GDM1 (cell line): ENCODE measurements at regions not wholly inside any gene's neighbourhood (a gene's known extent, or its start where the extent isn't known, plus 50 kb on each side); places are given as distances from the start of the nearest gene placed in this dataset.
"Not testable (repeated sequence)": the region's sequence is repeated elsewhere in the genome, so short reads cannot be mapped to it uniquely, and the experiment has no call there.

Experiments used
- DNase-seq: peaks from one replicate; lab custom pipeline; 2025; lab: John Stamatoyannopoulos, UW

DNA sequence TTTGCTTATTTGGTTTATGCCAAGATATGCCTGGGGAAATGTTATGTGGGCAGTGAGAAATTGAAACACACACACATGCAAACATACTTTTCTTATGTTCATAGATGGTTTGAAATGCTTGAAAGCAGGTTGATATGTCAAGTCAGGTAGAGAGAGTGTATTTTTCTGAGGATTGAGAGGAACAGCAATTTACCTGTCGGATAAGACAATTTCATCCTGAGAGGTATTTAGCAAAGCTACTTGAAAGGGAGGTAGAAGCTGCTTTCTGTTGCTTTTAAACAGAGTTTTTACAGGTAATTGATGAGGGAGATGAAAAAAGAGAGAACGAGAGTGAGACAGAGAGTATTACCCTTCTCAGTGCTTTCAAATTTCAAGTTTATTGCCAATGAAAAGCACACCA, 854.3 kb downstream of the CDH8 start:
- DNase-seq: no peak

DNA sequence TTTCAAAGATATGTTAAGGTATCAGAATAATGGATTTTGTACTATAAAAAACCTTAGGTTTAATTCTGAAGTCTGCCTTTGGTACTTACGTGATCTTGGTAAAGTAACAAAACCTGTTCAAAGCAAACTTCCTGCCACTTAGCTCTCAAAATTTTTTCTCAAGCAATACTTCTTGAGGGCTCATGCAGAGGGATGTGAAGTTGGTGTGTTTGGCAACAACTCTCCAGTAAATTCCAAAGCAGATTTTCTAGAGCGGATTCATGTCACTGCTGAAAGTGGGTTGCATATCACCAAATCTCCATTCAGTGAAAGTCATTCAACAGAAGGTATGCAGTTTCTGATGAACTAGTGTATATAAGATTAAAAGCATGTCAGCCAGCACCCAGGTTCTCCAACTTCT, 856.7 kb downstream of the CDH8 start:
- no peak for DNase-seq

DNA sequence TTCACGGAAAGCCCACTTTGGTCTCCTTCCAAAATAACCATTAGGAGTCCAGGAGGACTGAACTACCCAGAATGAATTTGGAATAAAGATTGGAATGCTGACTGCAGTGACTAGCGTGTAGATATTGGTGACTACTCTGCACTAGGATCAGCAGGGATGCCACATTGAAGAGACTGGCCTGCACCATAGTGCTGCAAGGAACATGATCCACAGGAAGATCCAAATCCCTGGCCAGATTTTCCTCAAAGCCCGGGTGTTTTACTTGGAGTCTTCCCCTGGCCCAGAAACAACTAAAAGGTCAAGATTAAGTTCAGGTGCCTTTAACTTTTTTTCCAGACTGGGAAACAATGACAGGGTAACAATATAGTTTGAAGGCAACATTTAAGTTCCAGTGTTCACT, 870.4 kb downstream of the CDH8 start:
- no peak for DNase-seq

DNA sequence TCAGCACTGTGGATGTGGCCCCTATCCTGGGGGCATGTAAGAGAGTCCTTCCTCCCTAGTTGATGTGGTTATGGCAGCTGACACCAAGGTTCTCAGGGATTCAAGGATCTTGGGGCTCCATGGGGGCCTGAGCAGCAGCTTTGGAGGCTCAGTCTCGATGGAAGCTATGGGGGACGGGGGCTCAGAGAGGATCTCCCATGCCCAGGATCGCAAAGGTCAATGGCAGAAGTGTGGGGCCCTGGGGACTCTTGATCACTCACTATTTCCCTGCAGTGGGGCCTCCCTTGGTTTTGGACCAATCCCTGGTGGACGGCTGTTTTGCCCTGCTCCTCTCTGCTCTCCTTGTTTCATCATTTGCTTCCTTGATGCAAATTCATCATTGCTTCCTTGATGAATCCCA, 885.9 kb downstream of the CDH8 start:
- no peak for DNase-seq

DNA sequence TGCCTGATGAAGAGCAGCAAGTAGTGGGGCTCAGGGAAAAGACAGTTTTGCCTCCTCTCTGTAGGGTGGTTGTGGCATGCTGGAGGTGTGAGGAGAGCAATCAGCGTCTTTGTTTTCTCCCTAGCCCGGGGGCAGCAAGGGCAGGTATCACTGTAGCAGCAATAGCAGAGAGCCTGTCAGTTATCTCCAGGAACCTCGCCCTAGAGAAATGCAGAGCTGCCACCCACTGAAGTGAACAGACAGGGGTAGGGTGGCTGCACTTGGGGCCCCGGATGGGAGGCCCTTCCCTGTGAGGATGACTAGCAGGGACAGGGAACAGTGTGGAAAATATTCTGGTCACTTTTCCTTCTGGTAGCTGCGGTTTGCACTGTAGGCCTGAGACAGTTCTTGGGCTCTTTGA, 886.5 kb downstream of the CDH8 start:
- no peak for DNase-seq

DNA sequence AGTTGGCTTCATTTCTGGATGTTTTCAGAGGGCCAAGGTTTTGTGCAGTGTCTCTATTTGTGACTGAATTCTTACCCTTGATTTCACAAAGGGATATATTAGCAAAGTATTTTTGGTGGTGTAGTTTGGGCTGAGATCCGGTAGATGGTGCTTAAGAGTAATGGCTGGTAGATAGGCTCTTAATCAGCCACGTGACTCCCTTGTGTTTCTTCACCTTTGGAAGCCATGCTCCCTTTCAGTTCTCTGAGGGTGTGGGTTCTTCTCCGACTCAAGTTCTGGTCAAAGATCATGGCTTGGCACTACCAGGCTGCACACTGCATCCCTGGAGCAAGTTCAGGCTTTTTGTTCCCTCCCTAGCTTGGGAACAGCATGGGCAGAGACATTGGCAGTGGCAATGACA, 887.3 kb downstream of the CDH8 start:
- DNase-seq: no peak

DNA sequence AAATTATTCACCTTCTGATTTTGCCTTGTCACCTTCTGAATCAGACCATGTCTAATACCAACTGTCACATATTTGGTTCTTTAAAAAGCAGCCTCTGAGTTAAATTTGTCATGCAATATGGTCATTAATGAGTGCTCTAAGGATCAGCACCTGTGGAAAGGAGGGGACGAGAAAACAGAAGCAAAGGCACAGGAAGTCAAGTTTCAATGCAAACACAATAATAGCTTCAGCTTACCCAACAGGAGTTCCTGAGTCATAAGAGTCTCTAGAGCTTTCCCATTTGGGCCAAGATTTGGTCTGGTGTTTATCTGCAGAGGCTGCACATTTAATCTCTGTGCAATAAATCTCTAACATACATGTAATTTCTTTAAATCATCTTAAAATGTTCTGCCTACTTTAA, 889.8 kb downstream of the CDH8 start:
- DNase-seq: no peak

DNA sequence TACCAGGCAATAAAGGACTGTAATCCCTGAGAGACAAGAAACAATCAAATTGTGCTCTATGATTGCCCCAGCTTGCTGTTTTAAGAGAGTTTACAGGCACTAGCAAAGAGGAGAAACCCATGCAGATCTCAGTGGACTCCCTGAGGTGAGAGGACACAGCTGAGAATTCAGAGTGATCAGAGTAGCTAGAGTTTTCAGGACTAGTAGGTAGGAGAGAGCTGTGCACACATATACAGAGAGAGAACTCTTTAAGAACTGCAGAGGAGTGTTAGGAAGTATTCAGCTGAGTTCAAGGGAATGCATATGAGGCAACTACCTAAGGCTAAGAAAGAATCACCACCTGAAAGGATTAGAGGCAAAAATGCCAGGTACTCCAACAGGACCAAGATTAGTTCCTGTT, 904.8 kb downstream of the CDH8 start:
- DNase-seq: no peak

DNA sequence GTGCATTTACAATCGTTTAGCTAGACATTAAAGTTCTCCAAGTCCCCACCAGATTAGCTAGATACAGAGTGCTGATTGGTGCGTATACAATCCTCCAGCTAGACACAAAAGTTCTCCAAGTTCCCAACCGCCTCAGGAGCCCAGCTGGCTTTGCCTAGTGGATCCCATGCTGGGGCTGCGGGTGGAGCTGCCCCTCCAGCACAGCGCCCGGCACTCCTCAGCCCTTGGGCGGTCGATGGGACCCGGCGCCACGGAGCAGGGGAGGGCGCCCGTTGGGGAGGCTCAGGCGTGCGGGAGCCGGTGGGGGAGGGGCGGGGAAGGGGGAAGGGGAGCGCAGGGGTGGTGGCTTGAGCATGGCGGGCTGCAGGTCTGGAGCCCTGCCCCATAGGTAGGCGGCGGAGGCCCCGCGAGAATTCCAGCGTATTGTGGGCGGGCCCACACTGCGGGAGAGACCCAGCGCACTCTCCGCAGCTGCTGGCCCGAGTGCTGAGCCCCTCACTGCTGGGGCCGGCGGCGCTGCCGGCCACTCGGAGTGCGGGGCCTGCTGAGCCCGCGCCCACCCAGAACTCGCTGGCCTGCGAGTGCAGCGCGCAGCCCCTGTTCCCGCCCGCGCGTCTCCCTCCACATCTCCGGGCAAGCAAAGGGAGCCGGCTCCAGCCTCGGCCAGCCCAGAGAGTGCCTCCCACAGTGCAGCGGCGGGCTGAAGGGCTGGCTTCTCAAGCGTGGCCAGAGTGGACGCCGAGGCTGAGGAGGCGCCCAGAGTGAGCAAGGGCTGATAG, 907.5 kb downstream of the CDH8 start:
- no peak for DNase-seq

DNA sequence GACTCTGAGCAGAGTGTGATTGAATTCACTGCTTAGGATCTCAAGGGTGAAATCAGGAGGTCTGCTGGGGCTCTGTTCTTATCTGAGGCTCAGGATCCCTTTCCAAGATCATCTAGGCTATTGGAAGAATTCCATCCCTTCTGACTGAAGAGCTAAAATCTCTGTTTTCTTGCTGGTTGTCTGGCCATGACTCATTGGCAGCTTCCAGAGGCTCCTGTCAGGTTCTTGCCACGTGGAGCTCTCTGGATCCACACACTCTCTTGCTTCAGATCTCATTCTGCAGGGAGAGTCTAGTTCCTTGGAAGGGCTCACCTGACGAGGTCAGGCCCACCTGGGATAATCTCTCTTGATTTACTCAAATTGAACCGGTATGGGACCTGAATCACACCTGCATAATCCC, 930.7 kb downstream of the CDH8 start:
- no peak for DNase-seq

DNA sequence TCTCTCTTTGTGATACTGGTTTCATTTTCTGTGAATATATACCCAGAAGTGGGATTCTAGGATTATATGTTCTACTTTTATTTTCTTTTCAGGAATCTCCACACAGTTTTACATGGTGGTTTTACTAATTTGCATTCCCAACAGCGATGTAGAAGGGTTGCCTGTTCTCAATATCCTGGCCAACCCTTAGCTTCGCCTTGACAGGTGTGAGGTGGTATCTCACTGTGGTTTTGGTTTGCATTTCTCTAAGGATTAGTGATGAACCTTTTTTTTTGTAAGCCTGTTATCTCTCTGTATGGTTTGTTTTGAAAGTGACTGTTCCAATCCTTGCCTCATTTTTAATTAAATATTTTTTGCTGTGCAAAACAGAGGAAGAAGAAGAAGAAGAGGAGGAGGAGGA, 937.7 kb downstream of the CDH8 start:
- DNase-seq: no peak

DNA sequence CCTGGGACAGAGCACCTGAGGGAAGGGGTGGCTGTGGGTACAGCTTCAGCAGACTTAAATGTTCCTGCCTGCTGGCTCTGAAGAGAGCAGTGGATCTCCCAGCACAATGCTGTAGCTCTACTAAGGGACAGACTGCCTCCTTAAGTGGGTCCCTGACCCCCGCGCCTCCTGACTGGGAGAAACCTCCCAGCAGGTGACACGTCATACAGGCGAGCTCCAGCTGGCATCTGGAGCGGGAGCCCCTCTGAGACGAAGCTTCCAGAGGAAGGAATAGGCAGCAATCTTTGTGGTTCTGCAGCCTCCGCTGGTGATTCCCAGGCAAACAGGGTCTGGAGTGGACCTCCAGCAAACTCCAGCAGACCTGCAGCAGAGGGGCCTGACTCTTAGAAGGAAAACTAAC, 944.9 kb downstream of the CDH8 start:
- not testable (repeated sequence) for DNase-seq

DNA sequence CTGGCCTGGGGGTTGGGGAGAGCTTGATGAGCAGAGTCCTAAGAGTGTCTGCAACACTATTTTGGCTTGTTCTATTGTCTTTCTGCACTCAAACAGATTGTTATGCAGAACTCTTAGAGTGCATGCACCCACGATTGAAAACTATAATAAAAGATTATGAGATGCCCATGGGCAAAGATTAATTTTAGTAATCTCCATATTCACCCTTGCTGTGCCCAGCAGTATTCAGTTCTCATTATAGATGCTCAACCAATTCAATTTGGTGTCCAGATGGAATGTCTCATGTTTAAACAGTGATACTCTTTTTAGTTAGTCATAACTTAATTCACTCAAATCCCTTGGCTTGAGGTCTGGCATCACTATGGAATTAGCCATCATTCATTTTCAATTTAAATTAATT, 952.5 kb downstream of the CDH8 start:
- no peak for DNase-seq

DNA sequence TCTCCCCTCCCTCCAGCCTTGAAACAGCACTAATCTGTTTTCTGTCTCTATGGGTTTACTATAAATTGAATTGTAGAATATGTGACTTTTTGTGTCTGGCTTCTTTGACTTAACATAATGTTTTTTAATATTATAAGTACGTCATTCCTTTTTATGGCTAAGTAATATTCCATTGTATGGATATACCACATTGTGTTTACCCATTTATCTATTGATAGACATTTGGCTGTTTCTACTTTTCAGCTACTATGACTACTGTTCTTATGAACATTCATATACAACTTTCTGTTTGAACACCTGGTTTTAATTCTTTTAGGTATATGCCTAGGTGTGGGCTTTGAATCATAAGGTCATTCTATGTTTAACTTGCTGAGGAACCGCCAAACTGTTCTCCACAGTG, 961.9 kb downstream of the CDH8 start:
- no peak for DNase-seq

DNA sequence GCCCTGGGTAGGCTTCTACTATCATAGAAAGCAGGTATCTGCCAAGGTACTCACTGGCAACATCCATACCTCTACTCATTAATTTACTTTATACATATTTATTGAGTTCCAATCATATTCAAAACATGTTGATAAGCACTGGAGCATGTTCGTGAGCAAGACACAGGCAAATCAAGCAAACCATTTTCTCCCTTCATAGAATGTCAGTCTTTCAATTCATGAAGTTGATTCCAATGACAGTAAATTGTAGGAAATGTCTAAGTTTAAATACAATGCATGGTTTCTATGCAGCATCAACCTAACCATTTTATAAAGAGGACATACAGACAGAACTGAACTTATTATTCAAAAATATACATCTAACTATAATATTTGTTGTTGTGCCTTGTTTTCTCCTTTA, 978.6 kb downstream of the CDH8 start:
- DNase-seq: no peak

DNA sequence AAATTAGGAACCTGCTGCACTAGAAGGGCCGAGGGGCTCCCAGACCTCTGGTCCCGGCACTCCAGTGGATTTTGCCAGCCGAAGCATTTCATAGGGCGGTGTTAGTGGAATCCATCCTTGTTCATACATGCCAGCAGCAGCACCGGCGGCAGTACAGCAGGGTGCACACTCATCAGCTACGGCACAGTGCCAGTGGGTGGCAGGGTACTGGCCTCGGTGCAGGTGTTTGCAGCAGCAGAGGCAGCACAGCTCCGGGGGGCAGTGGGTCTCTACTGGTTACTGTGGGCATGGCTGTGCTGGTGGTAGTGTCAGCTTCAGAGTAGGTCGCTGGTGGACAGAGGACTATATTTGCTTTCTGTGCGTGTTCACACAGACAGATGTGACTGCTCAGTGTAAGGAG, 985.7 kb downstream of the CDH8 start:
- DNase-seq: no peak

DNA sequence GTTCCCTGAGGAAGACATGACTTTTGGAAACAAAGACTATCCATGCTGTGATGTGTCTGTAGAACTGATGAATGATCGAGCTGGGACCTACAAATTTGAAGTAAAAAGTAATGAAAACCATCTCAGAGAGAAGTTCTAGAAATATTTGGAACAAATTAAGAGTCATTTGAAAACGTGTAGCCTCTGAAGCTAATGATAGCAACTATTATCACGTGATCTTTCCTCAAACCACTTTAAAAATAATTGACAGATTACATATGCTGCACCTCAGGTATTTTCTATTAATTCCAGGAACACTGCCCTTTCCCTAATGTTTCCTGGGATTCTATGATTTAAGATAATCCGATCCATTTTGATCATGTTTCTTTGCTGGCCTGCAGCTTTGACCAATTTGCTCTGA, 990.3 kb downstream of the CDH8 start:
- DNase-seq: no peak

DNA sequence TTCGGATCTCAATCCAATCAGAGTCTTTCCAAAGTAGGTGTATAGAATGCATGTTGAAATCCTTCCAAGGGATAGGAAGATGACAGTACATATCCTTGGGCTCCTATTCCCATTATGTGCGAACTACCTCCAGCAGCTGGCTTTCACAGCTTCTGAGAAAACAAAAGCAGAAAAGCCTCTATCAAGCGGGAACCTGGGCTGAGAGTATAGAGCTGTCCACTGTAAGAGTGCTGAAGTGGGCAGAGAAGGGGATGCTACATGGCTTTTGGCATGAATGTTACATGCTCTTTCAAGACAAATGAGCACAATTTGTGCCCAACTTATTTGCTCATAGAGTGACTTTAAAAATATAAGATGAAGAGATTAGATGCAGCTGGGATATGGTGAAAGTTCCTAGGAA, 993.5 kb downstream of the CDH8 start:
- no peak for DNase-seq

DNA sequence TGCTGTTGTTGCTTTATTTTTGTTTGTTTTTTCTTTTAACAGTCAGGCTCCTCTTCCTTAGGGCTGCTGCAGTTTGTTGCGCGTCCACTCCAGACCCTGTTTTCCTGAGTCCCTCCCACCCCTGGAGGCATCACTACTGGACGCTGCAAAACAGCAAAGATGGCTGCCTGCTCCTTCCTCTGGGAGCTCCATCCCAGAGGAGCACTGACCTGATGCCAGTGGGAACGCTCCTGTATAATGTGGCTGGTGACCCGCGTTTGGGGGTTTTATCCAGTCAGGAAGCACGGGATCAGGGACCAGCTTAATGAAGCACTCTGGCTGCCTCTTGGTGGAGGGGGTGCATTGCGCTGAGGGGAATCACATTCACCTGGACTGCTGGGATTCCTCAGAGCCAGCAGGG, 1005.6 kb downstream of the CDH8 start:
- DNase-seq: no peak

DNA sequence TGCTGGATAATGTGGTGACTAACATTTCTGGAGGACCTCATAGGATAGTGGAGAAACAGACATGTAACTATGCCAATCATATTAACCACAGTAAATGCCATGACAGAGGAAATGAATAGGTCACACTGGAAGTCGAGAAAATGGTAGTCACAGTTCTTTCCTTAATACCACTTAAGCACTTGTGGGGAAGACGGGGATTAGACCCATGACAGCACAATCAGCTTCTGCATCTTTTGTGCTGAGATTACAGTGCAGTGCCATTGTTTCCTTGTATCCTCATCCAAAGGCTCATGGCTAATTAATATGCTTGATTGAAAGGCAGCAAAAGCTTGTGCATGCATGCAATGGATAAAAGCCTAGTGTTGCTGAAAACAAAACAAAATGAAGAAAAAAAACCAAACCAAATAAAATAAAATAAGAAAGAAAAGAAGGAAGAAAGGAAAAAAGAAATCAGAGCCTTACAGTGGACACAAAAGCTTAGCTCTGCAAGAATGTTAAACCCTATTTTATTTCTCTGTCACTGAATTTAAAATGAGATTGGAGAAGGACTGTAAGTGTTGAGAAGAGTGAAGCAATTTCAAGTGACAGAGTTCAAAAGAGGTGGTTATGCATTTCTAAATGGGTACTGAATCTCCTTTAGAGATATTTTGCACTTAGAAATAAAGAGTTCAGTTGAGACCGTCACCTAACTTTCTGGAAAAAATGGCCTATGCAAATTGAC, 1011.9 kb downstream of the CDH8 start:
- DNase-seq: no peak

DNA sequence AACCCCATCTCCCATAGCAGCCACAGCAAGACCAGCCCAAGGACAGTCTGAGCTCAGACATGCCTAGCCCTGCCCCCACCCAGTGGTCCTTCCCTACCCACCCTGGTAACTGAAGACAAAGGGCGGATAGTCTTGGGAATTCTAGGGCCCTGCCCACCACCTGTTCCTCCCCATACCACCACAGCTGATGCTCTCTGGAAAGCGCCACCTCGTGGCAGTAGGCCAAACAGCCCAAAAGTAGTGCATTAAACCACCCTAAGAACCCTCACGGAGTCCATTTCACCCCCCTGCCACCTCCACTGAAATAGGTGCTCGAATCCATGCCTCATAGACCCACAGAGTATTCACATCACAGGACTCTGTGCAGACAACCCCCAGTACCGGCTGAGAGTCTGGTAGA, 1021.4 kb downstream of the CDH8 start:
- DNase-seq: no peak

DNA sequence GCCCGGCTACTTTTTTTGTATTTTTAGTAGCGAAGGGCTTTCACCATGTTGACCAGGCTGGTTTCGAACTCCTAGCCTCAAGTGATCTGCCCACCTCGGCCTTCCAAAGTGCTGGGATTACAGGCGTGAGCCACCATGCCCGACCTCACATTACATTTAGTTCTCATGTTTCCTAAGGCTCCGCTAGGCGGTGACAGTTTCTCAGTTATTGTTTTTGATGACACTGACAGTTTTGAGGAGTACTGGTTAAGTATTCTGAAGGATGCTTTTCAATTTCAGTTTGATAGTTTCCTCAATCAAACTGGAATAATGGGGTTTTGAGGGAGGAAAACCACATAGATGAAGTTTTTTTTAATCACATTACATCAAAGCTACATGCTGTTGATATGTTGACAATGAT, 1028.5 kb downstream of the CDH8 start:
- DNase-seq: no peak

DNA sequence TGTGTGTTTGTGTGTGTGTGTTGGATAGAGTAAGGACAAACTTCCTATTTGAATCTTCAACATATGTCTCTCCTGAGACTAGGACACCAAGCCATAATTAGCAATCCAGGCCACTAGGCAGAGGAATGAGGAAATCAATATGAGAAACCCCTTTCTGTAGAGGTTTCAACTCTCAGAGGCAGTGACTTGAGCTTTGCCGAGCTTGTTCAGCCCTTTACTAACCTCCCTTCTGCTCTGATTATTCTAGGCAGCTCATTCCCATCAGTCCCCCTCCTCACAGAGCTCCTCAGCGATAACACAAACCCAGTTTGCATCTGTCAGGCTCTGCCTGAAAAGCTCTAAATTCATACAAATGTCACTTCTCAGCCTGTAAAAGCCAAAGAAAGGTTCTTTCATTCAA, 1030.3 kb downstream of the CDH8 start:
- DNase-seq: no peak
